Ishikawa (cell line): ENCODE measurements at regions not wholly inside any gene's neighbourhood (a gene's known extent, or its start where the extent isn't known, plus 50 kb on each side); places are given as distances from the start of the nearest gene placed in this dataset.

Source experiments
- CEBPB ChIP-seq: IDR thresholded peaks from 2 replicates; pipeline ENCODE4 v1.6.1; 2012
- CREB1 ChIP-seq: IDR thresholded peaks from 2 replicates; pipeline ENCODE4 v1.6.1; 2012; ENCODE audit warnings: low read depth
- EGR1 ChIP-seq: IDR thresholded peaks from 2 replicates; pipeline ENCODE4 v1.6.1; 2012
- EP300 ChIP-seq: IDR thresholded peaks from 2 replicates; pipeline ENCODE4 v1.6.1; 2012; ENCODE audit warnings: borderline replicate concordance
- FOXM1 ChIP-seq: IDR thresholded peaks from 2 replicates; pipeline ENCODE4 v1.6.1; 2012; ENCODE audit warnings: low read depth, borderline replicate concordance
- MAX ChIP-seq: IDR thresholded peaks from 2 replicates; pipeline ENCODE4 v1.6.1; 2012
- NFIC ChIP-seq: IDR thresholded peaks from 2 replicates; pipeline ENCODE4 v1.6.1; 2012
- RAD21 ChIP-seq: IDR thresholded peaks from 2 replicates; pipeline ENCODE4 v1.6.1; 2012; ENCODE audit warnings: low read depth
- REST ChIP-seq: IDR thresholded peaks from 2 replicates; pipeline ENCODE4 v1.6.1; 2012; ENCODE audit warnings: low read depth, mild to moderate bottlenecking
- TAF1 ChIP-seq: IDR thresholded peaks from 2 replicates; pipeline ENCODE4 v1.6.1; 2012; ENCODE audit warnings: low read depth, mild to moderate bottlenecking
- TCF12 ChIP-seq: IDR thresholded peaks from 2 replicates; pipeline ENCODE4 v1.6.1; 2012; ENCODE audit warnings: low read depth
- TEAD4 ChIP-seq: IDR thresholded peaks from 2 replicates; pipeline ENCODE4 v1.6.1; 2012
- USF1 ChIP-seq: IDR thresholded peaks from 2 replicates; pipeline ENCODE4 v1.6.1; 2012
- YY1 ChIP-seq: IDR thresholded peaks from 2 replicates; pipeline ENCODE4 v1.6.1; 2012; ENCODE audit warnings: low read depth
- ZBTB7A ChIP-seq: IDR thresholded peaks from 2 replicates; pipeline ENCODE4 v1.6.1; 2012; ENCODE audit warnings: low read depth

GRCh38 chr9:20225826-20226225, 396.5 kb downstream of the MLLT3 start:
- no peak for TF ChIP-seq ZBTB7A
- TF ChIP-seq TAF1, result no peak
- TF ChIP-seq CREB1, result no peak
- TF ChIP-seq NFIC, result no peak
- no peak for TF ChIP-seq USF1
- no peak for TF ChIP-seq CEBPB
- no peak for TF ChIP-seq EGR1
- no peak for TF ChIP-seq TEAD4
- TF ChIP-seq YY1, result no peak
- no peak for TF ChIP-seq TCF12
- TF ChIP-seq FOXM1, result no peak
- TF ChIP-seq REST, result no peak
- TF ChIP-seq EP300, result no peak
- TF ChIP-seq MAX, result no peak
- TF ChIP-seq RAD21, result no peak

GRCh38 chr9:20224756-20225155, 397.5 kb downstream of the MLLT3 start:
- TF ChIP-seq TAF1 (no peak), CEBPB (no peak), YY1 (no peak), MAX (no peak), TCF12 (no peak)

GRCh38 chr9:20220286-20220685, 402.0 kb downstream of the MLLT3 start:
- TF ChIP-seq MAX (no peak), TEAD4 (no peak), TCF12 (no peak), NFIC (no peak), USF1 (no peak), EP300 (no peak), REST (no peak), RAD21 (no peak), YY1 (no peak), EGR1 (no peak), CREB1 (no peak), CEBPB (no peak)

- no peak for TF ChIP-seq CREB1
Measured at GRCh38 chr9:20219437-20219836, 402.9 kb downstream of the MLLT3 start.

- TF ChIP-seq TCF12 (no peak), CREB1 (no peak), EGR1 (no peak), MAX (no peak), YY1 (no peak), TEAD4 (no peak), FOXM1 (no peak), NFIC (no peak), ZBTB7A (no peak)
Measured at GRCh38 chr9:20217596-20217995, 404.7 kb downstream of the MLLT3 start.

- TF ChIP-seq YY1, result no peak
- no peak for TF ChIP-seq TEAD4
- no peak for TF ChIP-seq CEBPB
- TF ChIP-seq TAF1, result no peak
- TF ChIP-seq RAD21, result no peak
- no peak for TF ChIP-seq FOXM1
- TF ChIP-seq EGR1, result no peak
- TF ChIP-seq NFIC, result no peak
Measured at GRCh38 chr9:20216438-20216837, 405.9 kb downstream of the MLLT3 start.

GRCh38 chr9:20215552-20215951, 406.7 kb downstream of the MLLT3 start:
- TF ChIP-seq RAD21, result no peak
- TF ChIP-seq REST, result no peak
- no peak for TF ChIP-seq EP300
- no peak for TF ChIP-seq FOXM1
- no peak for TF ChIP-seq TAF1
- no peak for TF ChIP-seq USF1
- TF ChIP-seq EGR1, result no peak
- no peak for TF ChIP-seq ZBTB7A
- no peak for TF ChIP-seq TCF12
- no peak for TF ChIP-seq NFIC
